Fibroblast of skin of right biceps (primary cell): ENCODE measurements at regions not wholly inside any gene's neighbourhood (a gene's known extent, or its start where the extent isn't known, plus 50 kb on each side); places are given as distances from the start of the nearest gene placed in this dataset.

Experiments
- DNase-seq: peaks from one replicate; pipeline ENCODE4 v3.0.0-alpha.2; 2013

GRCh38 chr3:43783987-43784639 is 93.4 kb downstream of the ABHD5 start:
- DNase-seq: no peak

GRCh38 chr3:43784640-43785011 is 93.9 kb downstream of the ABHD5 start:
- no peak for DNase-seq

DNA sequence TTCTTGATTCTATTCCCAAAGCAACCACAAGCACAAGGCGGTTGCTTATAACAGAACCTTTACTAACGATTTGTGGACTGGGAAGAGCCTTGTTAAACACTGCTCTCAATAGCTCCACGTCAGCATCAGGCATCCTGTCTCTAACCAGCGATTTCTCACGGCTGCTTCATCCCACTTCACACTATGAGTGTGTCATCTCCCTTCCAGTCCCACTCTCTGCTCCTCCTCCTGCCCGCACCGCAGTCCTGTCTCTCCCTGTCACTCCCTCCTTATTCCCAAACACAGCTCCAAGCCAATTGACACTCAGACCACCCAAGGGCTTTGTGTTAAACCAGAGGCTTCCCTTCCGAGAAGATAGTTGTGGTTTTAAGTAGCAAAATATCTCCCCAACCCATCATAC is 94.8 kb downstream of the ABHD5 start:
- DNase-seq: peak; percentile 79

GRCh38 chr3:43786102-43786501 is 95.4 kb downstream of the ABHD5 start:
- peak; percentile 20 for DNase-seq

GRCh38 chr3:43786526-43787305 is 96.0 kb downstream of the ABHD5 start:
- no peak for DNase-seq

DNA sequence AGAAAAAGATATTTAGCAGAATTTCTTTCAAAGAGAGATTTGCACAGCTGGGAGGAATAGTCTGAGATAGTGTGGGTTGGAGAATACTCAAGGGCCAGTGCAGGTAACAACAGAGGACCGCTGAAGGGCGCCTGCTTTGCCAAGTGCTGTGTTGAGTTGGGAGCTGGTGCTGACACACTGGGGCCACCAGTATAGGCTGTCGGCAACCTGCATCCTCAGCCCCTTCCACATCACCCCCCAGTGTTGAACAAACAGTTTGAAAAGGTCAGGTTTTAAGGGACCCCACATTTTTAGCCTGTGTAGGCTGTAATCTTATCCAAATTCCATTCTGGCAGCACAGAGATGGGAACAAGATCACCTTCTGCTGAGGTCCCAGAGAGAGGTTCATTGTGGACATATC is 96.6 kb downstream of the ABHD5 start:
- DNase-seq: no peak

GRCh38 chr3:43789028-43789427 is 98.3 kb downstream of the ABHD5 start:
- no peak for DNase-seq

DNA sequence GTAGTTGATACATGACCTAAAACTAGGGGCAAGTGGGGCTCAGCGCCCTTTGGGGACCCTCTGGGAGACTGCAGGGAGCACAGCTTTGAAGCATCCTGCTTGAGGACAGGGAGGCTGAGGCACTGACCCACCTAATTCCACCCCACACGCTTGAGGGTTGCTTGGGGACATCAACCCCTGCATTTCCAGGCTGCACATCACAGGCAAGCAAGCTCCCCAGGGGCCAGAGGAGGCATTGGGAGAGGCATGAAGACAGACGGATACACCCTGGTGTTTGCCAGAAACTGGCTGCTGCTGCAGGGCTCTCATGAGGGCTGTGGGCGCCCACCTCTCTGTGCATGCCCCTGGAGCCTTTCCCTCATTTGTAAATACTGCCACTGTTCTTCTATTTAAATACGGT is 99.3 kb downstream of the ABHD5 start:
- no peak for DNase-seq

- DNase-seq: no peak
Measured at GRCh38 chr3:43790476-43790875, 99.7 kb downstream of the ABHD5 start.

GRCh38 chr3:43791246-43791645 is 100.5 kb downstream of the ABHD5 start:
- no peak for DNase-seq

DNA sequence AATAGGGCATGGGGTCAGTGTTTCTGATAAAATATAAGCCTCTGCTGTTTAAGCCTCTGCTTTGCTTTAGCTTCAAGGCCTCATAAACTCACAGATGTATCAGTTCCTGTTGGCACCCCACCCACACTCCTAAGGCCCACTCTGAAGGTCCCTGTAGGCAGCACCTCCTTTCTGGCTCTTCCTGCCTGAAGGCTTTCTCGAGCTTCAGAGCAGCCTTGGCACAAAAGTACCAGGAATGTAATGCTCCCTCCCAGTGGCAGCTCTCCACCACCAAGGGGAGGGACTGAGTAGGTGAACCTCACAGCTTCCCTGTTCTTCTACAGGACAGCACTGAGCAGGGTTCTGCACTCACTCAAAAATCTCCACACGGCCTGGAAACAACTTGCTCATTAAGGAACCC is 102.2 kb downstream of the ABHD5 start:
- no peak for DNase-seq

- DNase-seq: no peak
Measured at GRCh38 chr3:43793648-43794372, 103.1 kb downstream of the ABHD5 start.

- peak; percentile 65 for DNase-seq
Measured at GRCh38 chr3:43794776-43795175, 104.0 kb downstream of the ABHD5 start.

- DNase-seq: no peak
Measured at GRCh38 chr3:43795491-43795890, 104.8 kb downstream of the ABHD5 start.

GRCh38 chr3:43796041-43796596 is 105.4 kb downstream of the ABHD5 start:
- DNase-seq: no peak

GRCh38 chr3:43797794-43798193 is 107.1 kb downstream of the ABHD5 start:
- DNase-seq: no peak

GRCh38 chr3:43810797-43811196 is 120.1 kb downstream of the ABHD5 start:
- DNase-seq: no peak

DNA sequence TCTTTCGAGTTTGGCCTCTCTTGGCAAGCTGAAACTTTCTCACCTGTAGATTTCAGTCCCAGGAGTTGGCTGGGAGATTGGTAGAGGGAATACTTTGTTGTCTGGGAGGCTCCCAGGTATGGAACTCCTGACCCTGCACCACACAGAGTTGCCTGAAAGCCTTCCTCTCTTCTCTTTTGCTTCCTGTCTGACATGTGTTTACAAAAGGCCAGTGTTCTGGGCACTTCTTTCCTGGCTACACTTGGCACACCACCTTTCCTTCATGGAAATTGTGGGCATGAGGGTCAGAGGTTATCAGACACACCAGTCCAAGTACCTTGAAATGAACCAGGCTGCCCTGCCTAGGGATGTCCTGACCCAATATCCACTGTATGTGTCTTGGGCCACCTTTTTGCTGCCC is 123.7 kb downstream of the ABHD5 start:
- no peak for DNase-seq

DNA sequence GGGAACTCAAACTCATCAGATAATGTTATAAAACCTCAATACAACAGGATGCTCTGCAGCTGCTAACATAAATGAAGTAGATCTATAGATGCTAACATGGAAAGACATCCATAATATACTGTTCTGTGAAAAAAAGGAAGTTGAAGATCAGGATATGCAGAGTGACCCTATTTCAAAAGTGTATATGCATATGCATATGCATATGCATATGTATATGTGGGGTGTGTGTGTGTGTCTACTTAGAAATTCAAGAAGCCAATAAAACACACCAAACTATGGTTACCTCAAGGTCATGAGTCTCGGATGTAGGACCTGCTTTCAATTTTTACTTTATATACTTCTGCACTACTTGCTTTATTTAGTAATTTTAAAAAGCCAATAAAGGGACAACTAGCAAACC is 125.6 kb downstream of the ABHD5 start:
- no peak for DNase-seq

GRCh38 chr3:43817064-43817463 is 126.3 kb downstream of the ABHD5 start:
- DNase-seq: no peak

- DNase-seq: no peak
Measured at GRCh38 chr3:43817825-43818224, 127.1 kb downstream of the ABHD5 start.

GRCh38 chr3:43818229-43818628 is 127.5 kb downstream of the ABHD5 start:
- DNase-seq: no peak

GRCh38 chr3:43838009-43838758 is 147.4 kb downstream of the ABHD5 start:
- no peak for DNase-seq
